Inflammatory macrophage treated with lipopolysaccharide for 1 hour (primary cell): ENCODE measurements at regions not wholly inside any gene's neighbourhood (a gene's known extent, or its start where the extent isn't known, plus 50 kb on each side); places are given as distances from the start of the nearest gene placed in this dataset.

Experiments used
- DNase-seq, 2 donors: peaks; one replicate each; pipeline ENCODE4 v3.0.0-alpha.2; 2020 to 2022

DNA sequence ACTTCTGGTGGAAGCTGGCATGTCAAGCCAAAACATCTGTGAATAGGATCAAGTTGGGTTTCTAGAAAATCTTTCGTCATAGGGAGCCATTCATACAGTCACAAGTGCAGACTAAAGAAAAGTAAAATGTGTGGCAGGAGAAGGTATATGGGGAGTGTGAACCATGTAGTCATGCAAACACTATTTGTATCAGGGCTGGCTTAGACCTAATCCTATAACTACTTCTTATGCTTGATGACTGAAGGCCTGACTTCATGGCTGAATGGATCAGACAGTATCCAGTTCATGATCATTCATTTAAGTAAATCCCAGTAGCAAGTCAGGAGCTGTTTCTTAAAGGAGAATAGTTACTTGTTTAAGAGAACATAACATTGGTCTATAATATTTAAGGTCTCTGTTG is 63.8 kb upstream of the DAPK1 start:
- DNase-seq: no peak

DNA sequence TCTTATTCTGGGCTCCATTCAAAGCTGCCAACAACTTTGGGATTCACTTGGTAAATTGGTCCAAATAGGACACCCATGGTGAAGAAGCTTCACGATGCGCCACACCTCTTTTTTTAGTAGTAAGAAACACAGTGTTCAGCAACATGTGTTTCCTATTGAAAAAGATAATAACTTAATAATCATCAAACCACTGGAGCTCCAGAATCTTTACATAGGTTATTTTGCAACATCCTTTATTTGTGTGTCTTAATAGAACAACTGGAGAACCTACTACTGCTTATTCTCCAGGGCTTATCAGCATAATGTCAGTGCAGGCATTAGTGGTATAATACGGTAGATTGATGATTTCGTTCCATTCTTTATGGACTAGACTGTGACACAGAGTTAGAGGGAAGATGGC is 63.3 kb upstream of the DAPK1 start:
- no peak for DNase-seq

DNA sequence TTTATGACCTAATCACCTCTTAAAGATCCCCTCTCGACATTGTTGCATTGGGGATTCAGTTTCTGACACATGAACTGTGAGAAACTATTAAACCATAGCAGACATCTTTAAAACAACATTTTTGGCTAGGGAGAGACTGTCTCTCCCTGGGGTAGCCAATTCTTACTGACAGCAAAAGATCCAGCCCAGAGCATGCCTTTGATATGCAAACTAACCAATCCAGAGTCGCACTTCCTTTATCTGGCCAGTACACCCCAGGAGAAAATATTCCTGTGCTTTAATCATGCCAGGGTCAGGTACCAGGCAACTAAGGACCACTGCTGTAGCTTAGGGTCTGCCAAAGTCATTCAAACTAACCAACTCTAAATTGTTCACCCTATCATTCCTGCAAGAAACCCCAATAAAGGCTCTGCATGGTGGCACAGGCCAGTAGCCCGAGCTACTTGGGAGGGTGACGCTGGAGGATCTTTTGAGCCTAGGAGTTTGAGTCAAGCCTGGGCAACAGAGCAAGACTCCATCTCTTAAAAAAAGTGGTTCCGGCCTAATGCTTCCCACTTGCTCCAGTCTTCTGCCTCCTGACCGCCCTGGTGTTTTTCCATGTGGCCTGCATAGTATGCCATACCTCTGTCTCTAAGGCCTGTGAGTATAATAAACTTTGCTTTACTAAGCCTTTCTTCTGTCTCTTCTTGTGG is 62.3 kb upstream of the DAPK1 start:
- DNase-seq: no peak

DNA sequence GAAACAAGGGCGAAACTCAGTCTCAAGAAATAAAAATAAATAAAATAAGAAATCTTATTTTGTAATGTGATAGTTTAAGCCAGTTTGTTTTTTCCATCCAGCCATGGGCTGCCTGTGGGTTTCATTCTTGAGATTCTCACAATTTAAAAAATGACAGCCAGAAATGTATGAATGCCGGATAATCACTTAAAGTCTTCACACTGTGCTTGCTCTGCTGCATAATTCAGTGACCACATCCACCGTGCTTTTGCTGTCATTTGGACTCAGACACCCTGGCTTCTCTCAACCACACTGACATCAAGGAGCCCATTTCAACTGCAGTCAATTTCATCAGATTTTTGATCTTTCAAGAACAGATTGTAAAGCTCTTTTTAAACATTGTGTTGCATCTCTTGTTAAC is 61.0 kb upstream of the DAPK1 start:
- DNase-seq: no peak

DNA sequence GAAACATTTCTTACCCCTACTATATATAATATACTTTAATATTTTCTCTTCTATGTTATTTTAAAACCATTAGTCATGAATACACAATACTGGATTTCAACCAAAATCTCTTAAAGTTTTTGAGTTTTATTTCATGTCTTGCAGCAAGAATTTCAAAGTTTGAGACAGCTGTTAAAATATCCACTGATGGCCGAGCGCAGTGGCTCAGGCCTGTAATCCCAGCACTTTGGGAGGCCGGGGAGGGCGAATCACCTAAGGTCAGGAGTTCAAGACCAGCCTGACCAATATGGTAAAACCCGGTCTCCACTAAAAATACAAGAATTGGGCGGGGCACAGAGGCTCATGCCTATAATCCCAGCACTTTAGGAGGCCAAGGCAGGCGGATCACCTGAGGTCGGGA is 59.7 kb upstream of the DAPK1 start:
- no peak for DNase-seq

DNA sequence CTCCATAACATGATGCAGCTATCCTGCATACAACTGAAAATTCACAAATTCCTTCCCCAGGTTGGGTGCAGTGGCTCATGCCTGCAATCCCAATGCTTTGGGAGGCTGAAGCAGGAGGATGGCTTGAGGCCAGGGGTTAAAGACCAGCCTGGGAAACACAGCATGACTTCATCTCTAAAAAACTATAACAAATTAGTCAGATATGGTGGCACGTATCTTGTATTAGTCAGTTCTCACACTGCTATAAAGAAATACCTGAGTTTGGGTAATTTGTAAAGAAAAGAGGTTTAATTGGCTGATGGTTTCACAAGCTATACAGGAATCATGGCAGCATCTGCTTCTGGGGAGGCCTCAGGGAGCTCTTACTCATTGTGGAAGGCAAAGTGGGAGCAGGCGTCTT is 56.4 kb upstream of the DAPK1 start:
- no peak for DNase-seq

DNA sequence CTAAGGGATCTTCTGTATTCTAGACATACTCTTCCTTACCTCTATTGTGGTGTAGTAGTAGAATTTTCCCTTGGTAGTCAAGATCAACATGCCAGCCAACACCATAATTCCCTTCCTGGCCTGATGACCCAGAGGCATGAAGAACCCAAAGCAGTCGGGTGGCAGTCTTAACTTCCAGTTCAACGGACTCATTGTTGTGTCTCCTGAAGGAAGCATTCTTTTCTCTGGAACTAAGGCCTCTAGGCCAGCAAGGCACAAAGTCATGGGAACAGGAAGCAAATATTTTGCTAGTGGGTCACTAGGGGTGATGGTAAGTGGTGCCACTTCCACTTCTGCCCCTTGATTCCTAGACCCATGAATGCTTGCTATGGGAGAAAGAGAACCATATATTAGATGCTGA is 55.2 kb upstream of the DAPK1 start:
- no peak for DNase-seq

DNA sequence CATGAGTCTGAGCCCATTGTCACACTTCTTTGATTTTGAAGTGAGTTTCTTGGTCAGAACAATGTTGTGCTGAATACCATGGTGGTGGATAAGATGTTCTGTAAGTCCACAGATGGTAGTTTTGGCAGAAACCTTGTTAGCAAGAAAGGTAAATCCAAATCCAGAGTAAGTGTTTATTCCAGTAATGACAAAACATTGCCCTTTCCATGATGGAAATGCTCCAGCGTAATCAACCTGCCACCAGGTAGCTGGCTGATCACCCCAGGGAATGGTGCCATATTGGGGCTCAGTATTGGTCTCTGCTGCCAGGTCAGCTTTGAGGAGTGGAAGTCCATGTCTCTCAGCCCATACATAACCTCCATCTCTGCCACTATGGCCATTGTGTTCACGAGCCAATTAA is 54.7 kb upstream of the DAPK1 start:
- no peak for DNase-seq

DNA sequence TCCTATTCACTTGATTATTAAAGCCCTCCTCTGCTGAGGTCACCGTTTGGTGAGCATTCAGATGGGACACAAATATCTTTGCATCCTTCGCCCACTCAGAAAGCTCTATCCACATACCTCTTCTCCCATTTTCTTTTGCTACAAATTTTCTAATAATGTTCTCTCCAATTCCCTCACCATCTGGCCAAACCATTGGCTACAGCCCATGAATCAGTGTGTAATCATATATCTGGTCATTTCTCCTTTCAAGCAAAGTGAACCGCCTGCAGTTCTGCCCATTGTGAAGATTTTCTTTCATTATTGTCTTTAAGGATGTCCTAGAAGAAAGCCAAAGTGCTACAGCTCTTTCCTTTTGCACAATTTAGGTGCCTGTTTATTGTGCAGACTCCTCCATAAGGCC is 54.2 kb upstream of the DAPK1 start:
- no peak for DNase-seq

DNA sequence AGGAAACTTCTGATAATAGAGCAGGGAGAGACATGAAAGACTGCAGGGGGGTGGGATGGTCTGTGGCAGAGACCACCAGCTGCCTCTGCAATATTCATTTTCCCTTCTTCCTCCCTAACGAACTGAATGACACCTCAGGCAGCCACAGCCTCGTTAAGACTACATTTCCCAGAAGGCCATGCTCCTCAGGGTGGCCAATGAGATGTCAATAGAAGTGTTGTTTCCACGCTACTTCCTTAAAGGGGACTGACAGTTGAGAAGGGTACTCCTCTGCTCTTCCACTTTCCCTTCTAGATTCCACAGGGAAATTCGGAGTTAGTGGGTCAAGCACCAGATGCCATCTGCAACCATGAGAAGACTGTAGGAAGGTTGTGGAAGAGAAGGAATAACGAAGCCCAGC is 52.0 kb upstream of the DAPK1 start:
- DNase-seq: peak; percentile 51 to 71

DNA sequence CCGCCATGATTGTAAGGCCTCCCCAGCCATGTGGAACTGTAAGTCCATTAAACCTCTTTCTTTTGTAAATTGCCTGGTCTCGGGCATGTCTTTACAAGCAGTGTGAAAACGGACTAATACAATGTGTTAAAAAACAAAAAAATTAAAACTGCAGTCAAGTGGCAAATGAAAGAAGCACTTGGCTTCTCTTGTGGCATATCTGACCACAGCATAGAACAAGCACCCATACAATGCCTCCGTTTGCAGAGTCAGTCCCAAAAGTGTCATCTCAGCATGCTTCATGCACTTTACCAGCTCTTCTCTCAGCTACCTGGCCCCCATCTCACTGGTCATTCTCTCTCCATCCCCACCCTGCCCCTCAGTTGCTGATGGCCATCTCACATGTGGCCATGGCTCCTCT is 51.1 kb upstream of the DAPK1 start:
- no peak for DNase-seq

DNA sequence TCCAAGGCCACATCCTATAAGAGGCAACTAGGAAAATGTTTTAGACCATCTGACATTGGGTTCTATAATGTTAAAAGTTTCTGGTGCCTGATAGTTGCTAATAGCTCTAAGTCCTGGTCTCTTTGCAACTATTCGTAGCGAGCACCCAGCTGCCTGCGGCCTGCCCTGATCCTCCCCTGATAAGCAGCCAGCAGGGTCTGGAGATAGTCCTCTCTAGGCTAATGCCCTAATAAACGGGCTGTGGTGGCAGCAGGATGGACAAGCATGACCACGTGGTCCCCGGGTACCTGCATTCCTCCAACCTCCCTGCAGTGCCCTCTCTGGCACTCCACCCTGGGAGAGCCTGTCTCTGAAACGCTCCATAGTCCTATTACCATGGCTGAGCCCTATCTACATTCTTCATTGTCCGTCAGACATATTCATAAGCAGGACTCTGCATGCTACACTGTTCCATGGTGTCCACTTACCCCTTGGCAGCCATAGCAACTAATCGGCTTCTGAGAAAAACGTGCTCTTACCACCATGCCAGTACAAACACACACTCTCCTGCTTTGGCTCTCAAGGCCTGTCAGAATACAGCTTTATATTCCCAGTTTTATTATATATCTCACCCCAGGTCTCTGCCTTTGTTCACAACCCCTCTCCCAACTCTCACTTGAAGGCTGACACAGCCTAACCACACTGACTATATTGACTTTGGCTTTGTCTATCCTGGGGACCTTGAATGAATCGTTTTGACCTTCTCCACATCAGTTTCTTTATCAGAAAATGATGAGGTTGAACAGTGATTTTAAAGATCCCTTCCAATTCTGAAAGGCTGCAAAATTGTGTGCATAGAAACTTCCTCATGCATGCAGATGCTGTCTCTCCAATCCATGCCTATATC is 49.9 kb upstream of the DAPK1 start:
- no peak for DNase-seq
